ENCODE measurements at regions not wholly inside any gene's neighbourhood (a gene's known extent, or its start where the extent isn't known, plus 50 kb on each side); places are given as distances from the start of the nearest gene placed in this dataset.
"Not testable (repeated sequence)": the region's sequence is repeated elsewhere in the genome, so short reads cannot be mapped to it uniquely, and the experiment has no call there.

DNA sequence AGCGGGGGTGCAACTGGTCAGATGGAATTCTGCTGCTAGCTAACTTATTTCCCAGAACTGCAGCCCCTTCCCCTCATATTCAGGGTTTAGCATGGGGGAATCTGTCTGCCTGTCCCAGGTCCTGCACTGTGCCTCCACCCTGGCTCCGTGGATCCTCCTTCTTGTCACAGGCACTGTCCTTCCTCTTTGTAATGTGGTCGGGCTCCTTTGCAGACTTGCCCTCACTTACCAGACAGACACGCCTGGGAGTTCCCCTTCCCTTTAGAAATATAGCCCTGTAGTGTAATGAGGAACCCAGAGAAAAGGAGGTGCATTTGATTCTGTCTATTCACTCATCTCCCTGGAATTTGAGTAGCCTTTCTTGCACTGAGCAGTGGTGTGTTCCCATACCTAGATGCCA is 108.7 kb downstream of the TRIM43 start:
- no peaks in the 10 kb centered on the region for H3K36me3 ChIP-seq (ENCODE audit: low read depth)

DNA sequence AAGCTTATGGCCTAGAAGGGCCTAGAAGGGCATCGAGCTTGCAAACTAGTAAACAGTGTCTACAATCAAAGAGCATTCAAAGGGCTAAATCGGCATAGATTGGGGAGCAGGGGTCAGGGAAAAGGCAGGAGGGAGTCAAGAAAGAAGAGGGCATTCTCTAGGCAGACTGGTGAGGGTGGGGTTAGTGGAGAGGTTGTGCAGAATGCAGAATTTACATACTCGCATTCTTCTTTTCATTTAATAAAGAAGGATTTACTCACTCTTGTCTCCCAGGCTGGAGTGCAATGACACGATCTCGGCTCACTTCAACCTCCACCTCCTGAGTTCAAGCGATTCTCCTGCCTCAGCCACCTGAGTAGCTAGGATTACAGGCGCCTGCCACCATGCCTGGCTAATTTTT is 110.7 kb downstream of the TRIM43 start:
- intact Hi-C loops (cut with DNase I, micrococcal nuclease), result no loop called here
- no peak overlapping the region for H3K4me3 ChIP-seq
- H3K4me1 ChIP-seq (ENCODE audit: low read depth), result no peaks in the 10 kb centered on the region
- DNase-seq (no peak), ATAC-seq (no peak)
- no peaks in the 10 kb centered on the region for H3K36me3 ChIP-seq (ENCODE audit: low read depth)
- TF ChIP-seq CTCF (IDR thresholded peaks at IDR 0.05), result no peak
- H3K9me3 ChIP-seq, result no peaks in the 10 kb centered on the region

More for the DNA sequence above, 108.7 kb downstream of the TRIM43 start:
- intact Hi-C loops (cut with DNase I, micrococcal nuclease), result no loop called here
- H3K9me3 ChIP-seq, result no peaks in the 10 kb centered on the region
- peak in 1 of 3 donors; percentile 8 for DNase-seq
- H3K4me3 ChIP-seq, result no peak overlapping the region
- ATAC-seq, result peak; percentile 46
- no peak for TF ChIP-seq CTCF (IDR thresholded peaks at IDR 0.05)
- no peaks in the 10 kb centered on the region for H3K4me1 ChIP-seq (ENCODE audit: low read depth)

- DNase-seq; H3K4me3 ChIP-seq; intact Hi-C loops (cut with DNase I, micrococcal nuclease); H3K36me3 ChIP-seq (ENCODE audit: low read depth); H3K4me1 ChIP-seq (ENCODE audit: low read depth); ATAC-seq; H3K9me3 ChIP-seq: not testable (repeated sequence)
Observed at GRCh38 chr2:95707161-95707560, 115.4 kb downstream of the TRIM43 start.

- no peak for ATAC-seq
- H3K9me3 ChIP-seq, result no peaks in the 10 kb centered on the region
- no peaks in the 10 kb centered on the region for H3K4me1 ChIP-seq (ENCODE audit: low read depth)
- H3K36me3 ChIP-seq (ENCODE audit: low read depth), result no peaks in the 10 kb centered on the region
- no peak for DNase-seq
- no peak for TF ChIP-seq CTCF (IDR thresholded peaks at IDR 0.05)
- intact Hi-C loops (cut with DNase I, micrococcal nuclease), result no loop called here
- H3K4me3 ChIP-seq, result no peak overlapping the region
Observed at GRCh38 chr2:95707837-95708236, 116.0 kb downstream of the TRIM43 start.

DNA sequence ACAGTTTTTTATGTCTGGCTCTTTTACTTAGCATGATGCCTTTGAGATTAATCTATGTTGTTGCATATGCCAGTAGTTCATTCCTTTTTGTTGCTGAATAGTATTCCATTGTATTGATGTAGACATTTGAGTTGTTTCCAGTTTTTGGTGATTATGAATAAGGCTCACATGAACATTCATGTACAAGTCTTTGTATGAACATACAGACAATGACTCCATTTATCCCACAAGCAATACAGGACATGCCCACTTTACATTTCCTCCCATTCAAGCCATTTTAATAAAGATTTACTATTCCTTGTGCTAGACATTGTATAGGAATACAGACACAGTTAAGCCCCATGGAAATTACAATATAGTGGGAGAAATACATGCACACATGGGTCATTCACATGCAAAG is 118.0 kb downstream of the TRIM43 start:
- intact Hi-C loops (cut with DNase I, micrococcal nuclease), result no loop called here
- no peak for TF ChIP-seq CTCF (IDR thresholded peaks at IDR 0.05)
- H3K36me3 ChIP-seq (ENCODE audit: low read depth), result no peaks in the 10 kb centered on the region
- ATAC-seq (no peak), DNase-seq (no peak)
- H3K4me1 ChIP-seq (ENCODE audit: low read depth), result no peaks in the 10 kb centered on the region
- no peaks in the 10 kb centered on the region for H3K9me3 ChIP-seq
- no peak overlapping the region for H3K4me3 ChIP-seq

DNA sequence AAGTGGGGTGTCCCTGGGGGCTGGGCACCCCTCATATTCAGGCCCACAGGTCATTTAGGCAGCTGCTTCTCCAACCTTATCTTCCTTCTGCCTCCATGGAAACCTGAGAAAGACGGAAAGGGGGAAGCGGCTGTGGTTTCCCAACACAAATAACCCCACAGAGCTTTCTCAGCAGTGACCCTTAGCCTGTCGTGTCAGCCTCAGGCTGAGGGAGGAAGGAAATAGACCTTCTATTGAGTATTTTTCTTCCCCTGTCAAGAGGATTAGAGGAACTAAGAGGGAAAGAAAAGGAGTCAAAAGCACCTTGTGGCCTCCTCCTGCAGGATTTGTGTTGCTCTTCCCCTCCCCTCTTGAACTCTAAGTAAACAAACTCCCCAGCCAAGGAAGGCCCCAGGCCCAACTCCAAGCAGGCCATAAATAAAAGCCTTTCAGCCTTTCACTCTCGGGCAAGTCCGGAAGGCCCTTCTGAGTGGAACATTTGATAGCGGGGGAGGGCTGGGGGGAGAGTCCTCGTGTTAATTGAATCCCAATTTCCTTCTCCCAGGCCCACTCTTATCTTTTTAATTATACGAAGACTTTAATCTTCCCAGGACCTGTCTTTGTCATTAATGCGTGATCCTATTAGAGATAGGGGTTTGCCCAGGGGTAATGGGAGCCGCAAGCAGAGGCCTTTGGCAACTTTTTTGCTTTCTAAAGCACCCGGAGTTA is 121.8 kb downstream of the TRIM43 start:
- H3K4me1 ChIP-seq (ENCODE audit: low read depth); H3K4me3 ChIP-seq; H3K9me3 ChIP-seq; intact Hi-C loops (cut with DNase I, micrococcal nuclease); H3K36me3 ChIP-seq (ENCODE audit: low read depth); ATAC-seq; DNase-seq: not testable (repeated sequence)

GRCh38 chr2:95714398-95714797 is 122.6 kb downstream of the TRIM43 start:
- ATAC-seq; H3K36me3 ChIP-seq (ENCODE audit: low read depth); H3K4me1 ChIP-seq (ENCODE audit: low read depth); intact Hi-C loops (cut with DNase I, micrococcal nuclease); DNase-seq; H3K4me3 ChIP-seq; H3K9me3 ChIP-seq: not testable (repeated sequence)

All from mucosa of descending colon (tissue), 3 donors.